ENCODE measurements at regions not wholly inside any gene's neighbourhood (a gene's known extent, or its start where the extent isn't known, plus 50 kb on each side); places are given as distances from the start of the nearest gene placed in this dataset.

DNA sequence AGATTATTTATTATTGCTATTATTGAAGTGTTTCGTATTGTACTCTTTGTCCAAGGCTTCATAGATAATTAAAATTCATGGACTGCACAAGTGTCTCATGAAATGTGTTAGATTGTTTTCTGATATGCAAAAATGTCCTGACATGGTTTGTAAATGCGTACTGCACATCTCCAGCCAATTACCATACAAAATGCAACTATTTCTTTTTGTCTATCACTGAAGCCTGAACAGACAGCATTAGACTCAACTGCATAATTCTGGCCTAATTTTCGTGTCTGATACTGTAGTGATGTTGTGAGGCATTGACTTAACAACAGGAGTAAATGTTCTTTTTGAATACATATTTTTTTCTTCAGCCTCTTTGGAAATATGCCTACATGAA is 498.2 kb upstream of the CD180 start:
- no peak overlapping the region for H3K4me2 ChIP-seq
- no peaks in the 10 kb centered on the region for H3K36me3 ChIP-seq (replicated peaks in 1 of 2; ENCODE audit: control insufficient read depth in 1 of 2, insufficient read depth in 2 of 2, low read length in 1 of 2)
- no peaks in the 10 kb centered on the region for H3K79me2 ChIP-seq (ENCODE audit: insufficient read depth)
- no peaks in the 10 kb centered on the region for H3K27me3 ChIP-seq (ENCODE audit: insufficient read depth)
- no peak for DNase-seq
- H3K9ac ChIP-seq, result no peak overlapping the region
- CTCF ChIA-PET, result no interaction called here
- H3K9me3 ChIP-seq, result no peaks in the 10 kb centered on the region
- POLR2A ChIA-PET, result no interaction called here
- H4K20me1 ChIP-seq (ENCODE audit: insufficient read depth), result no peaks in the 10 kb centered on the region
- WGBS (ENCODE audit: low lambda C conversion rate), result 21% methylated on average over 3 of the region's 3 CpGs
- H2AFZ ChIP-seq (ENCODE audit: low read depth), result no peak overlapping the region
- H3K4me3 ChIP-seq (ENCODE audit: low read depth in 2 of 2, low read length in 1 of 2), result no peak overlapping the region
- no peaks in the 10 kb centered on the region for H3K4me1 ChIP-seq (ENCODE audit: control insufficient read depth in 1 of 2, insufficient read depth in 2 of 2, low read depth in 1 of 2, low read length in 1 of 2)
- H3K27ac ChIP-seq (ENCODE audit: low read depth in 2 of 2, low read length in 1 of 2), result no peak overlapping the region
- H3F3A ChIP-seq (replicated peaks; ENCODE audit: insufficient read depth), result no peaks in the 10 kb centered on the region
- no peak for TF ChIP-seq RAD21 (IDR thresholded peaks at IDR 0.05; ENCODE audit: low read length)
- TF ChIP-seq, protein P1, sequence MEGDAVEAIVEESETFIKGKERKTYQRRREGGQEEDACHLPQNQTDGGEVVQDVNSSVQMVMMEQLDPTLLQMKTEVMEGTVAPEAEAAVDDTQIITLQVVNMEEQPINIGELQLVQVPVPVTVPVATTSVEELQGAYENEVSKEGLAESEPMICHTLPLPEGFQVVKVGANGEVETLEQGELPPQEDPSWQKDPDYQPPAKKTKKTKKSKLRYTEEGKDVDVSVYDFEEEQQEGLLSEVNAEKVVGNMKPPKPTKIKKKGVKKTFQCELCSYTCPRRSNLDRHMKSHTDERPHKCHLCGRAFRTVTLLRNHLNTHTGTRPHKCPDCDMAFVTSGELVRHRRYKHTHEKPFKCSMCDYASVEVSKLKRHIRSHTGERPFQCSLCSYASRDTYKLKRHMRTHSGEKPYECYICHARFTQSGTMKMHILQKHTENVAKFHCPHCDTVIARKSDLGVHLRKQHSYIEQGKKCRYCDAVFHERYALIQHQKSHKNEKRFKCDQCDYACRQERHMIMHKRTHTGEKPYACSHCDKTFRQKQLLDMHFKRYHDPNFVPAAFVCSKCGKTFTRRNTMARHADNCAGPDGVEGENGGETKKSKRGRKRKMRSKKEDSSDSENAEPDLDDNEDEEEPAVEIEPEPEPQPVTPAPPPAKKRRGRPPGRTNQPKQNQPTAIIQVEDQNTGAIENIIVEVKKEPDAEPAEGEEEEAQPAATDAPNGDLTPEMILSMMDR (IDR thresholded peaks at IDR 0.05), result no peak
- TF ChIP-seq, protein P2, sequence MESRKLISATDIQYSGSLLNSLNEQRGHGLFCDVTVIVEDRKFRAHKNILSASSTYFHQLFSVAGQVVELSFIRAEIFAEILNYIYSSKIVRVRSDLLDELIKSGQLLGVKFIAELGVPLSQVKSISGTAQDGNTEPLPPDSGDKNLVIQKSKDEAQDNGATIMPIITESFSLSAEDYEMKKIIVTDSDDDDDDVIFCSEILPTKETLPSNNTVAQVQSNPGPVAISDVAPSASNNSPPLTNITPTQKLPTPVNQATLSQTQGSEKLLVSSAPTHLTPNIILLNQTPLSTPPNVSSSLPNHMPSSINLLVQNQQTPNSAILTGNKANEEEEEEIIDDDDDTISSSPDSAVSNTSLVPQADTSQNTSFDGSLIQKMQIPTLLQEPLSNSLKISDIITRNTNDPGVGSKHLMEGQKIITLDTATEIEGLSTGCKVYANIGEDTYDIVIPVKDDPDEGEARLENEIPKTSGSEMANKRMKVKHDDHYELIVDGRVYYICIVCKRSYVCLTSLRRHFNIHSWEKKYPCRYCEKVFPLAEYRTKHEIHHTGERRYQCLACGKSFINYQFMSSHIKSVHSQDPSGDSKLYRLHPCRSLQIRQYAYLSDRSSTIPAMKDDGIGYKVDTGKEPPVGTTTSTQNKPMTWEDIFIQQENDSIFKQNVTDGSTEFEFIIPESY (IDR thresholded peaks at IDR 0.05; ENCODE audit: borderline replicate concordance, low read depth), result no peak
- TF ChIP-seq GABPA (IDR thresholded peaks at IDR 0.05; ENCODE audit: low read depth), result no peak
- TF ChIP-seq TAF1 (IDR thresholded peaks at IDR 0.05; ENCODE audit: borderline replicate concordance, low read depth, low read length), result no peak
- TF ChIP-seq, protein P3, sequence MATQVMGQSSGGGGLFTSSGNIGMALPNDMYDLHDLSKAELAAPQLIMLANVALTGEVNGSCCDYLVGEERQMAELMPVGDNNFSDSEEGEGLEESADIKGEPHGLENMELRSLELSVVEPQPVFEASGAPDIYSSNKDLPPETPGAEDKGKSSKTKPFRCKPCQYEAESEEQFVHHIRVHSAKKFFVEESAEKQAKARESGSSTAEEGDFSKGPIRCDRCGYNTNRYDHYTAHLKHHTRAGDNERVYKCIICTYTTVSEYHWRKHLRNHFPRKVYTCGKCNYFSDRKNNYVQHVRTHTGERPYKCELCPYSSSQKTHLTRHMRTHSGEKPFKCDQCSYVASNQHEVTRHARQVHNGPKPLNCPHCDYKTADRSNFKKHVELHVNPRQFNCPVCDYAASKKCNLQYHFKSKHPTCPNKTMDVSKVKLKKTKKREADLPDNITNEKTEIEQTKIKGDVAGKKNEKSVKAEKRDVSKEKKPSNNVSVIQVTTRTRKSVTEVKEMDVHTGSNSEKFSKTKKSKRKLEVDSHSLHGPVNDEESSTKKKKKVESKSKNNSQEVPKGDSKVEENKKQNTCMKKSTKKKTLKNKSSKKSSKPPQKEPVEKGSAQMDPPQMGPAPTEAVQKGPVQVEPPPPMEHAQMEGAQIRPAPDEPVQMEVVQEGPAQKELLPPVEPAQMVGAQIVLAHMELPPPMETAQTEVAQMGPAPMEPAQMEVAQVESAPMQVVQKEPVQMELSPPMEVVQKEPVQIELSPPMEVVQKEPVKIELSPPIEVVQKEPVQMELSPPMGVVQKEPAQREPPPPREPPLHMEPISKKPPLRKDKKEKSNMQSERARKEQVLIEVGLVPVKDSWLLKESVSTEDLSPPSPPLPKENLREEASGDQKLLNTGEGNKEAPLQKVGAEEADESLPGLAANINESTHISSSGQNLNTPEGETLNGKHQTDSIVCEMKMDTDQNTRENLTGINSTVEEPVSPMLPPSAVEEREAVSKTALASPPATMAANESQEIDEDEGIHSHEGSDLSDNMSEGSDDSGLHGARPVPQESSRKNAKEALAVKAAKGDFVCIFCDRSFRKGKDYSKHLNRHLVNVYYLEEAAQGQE (IDR thresholded peaks at IDR 0.05; ENCODE audit: low read depth, low read length), result no peak
- TF ChIP-seq RFX5 (IDR thresholded peaks at IDR 0.05; ENCODE audit: low read length), result no peak
- TF ChIP-seq POLR2AphosphoS5 (IDR thresholded peaks at IDR 0.05; ENCODE audit: low read depth, low read length), result no peak
- no peak for TF ChIP-seq EP300 (IDR thresholded peaks at IDR 0.05; ENCODE audit: borderline replicate concordance in 1 of 2, low read depth in 1 of 2, low read length in 1 of 2)
- no peak for TF ChIP-seq NRF1 (IDR thresholded peaks at IDR 0.05; ENCODE audit: low read depth, low read length)
- TF ChIP-seq, protein P4, sequence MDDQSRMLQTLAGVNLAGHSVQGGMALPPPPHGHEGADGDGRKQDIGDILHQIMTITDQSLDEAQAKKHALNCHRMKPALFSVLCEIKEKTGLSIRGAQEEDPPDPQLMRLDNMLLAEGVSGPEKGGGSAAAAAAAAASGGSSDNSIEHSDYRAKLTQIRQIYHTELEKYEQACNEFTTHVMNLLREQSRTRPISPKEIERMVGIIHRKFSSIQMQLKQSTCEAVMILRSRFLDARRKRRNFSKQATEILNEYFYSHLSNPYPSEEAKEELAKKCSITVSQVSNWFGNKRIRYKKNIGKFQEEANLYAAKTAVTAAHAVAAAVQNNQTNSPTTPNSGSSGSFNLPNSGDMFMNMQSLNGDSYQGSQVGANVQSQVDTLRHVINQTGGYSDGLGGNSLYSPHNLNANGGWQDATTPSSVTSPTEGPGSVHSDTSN (IDR thresholded peaks at IDR 0.05), result no peak
- no peak for TF ChIP-seq TCF12 (IDR thresholded peaks at IDR 0.05)
- TF ChIP-seq, protein P5, sequence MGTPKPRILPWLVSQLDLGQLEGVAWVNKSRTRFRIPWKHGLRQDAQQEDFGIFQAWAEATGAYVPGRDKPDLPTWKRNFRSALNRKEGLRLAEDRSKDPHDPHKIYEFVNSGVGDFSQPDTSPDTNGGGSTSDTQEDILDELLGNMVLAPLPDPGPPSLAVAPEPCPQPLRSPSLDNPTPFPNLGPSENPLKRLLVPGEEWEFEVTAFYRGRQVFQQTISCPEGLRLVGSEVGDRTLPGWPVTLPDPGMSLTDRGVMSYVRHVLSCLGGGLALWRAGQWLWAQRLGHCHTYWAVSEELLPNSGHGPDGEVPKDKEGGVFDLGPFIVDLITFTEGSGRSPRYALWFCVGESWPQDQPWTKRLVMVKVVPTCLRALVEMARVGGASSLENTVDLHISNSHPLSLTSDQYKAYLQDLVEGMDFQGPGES (IDR thresholded peaks at IDR 0.05; ENCODE audit: low read depth, low read length), result no peak
- TF ChIP-seq, protein P6, sequence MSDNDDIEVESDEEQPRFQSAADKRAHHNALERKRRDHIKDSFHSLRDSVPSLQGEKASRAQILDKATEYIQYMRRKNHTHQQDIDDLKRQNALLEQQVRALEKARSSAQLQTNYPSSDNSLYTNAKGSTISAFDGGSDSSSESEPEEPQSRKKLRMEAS (IDR thresholded peaks at IDR 0.05; ENCODE audit: low read depth), result no peak
- no peak for TF ChIP-seq GATA2 (CRISPR knock-in tag; IDR thresholded peaks at IDR 0.05)
- no peaks in the 10 kb centered on the region for H3K9me2 ChIP-seq
